Esophagus muscularis mucosa (tissue), 4 donors: ENCODE measurements at regions not wholly inside any gene's neighbourhood (a gene's known extent, or its start where the extent isn't known, plus 50 kb on each side); places are given as distances from the start of the nearest gene placed in this dataset.

ENCODE experiments used
- CTCF ChIP-seq, 3 experiments: fragments of 200-600 bp in 2 of 3; fragments of 450-650 bp in 1 of 3; sonication (generic) in 2 of 3; IDR thresholded peaks; one replicate each; pipeline ENCODE4 v1.5.1; 2017 to 2019; ENCODE audit warnings: antibody characterized with exemption in 3 of 3, mild to moderate bottlenecking in 2 of 3, moderate library complexity in 1 of 3
- EP300 ChIP-seq: sonication (generic); formaldehyde crosslinking; IDR thresholded peaks from one replicate; pipeline ENCODE4 v1.6.1; 2017; ENCODE audit warnings: antibody characterized with exemption
- POLR2A ChIP-seq: fragments of 450-650 bp; IDR thresholded peaks from one replicate; pipeline ENCODE4 v1.6.1; 2017; ENCODE audit warnings: antibody characterized with exemption, moderate library complexity, mild to moderate bottlenecking, low read depth

GRCh38 chr2:122100756-122101155 lies 345.3 kb downstream of the TSN start:
- TF ChIP-seq CTCF (IDR thresholded peaks at IDR 0.05) (no peak), EP300 (no peak), POLR2A (no peak)
